HFF-Myc (cell line): ENCODE measurements at regions not wholly inside any gene's neighbourhood (a gene's known extent, or its start where the extent isn't known, plus 50 kb on each side); places are given as distances from the start of the nearest gene placed in this dataset.
"Not testable (repeated sequence)": the region's sequence is repeated elsewhere in the genome, so short reads cannot be mapped to it uniquely, and the experiment has no call there.

Experiments
- DNase-seq: peaks from one replicate; pipeline ENCODE4 v3.0.0-alpha.2; 2011; ENCODE audit warnings: low read depth; ENCODE audit errors: extremely low read depth
- H3K4me3 ChIP-seq: replicated peaks from 2 replicates; pipeline ENCODE4 v1.5.1; 2011; ENCODE audit warnings: low read depth, mild to moderate bottlenecking, control low read depth, low read length
- CTCF ChIP-seq: IDR thresholded peaks from 2 replicates; pipeline ENCODE4 v1.5.1; 2012; ENCODE audit warnings: mild to moderate bottlenecking, low read depth, low read length, control low read depth; ENCODE audit errors: missing control alignments

GRCh38 chr17:53463363-53463762 is 359.4 kb upstream of the KIF2B start:
- no peak for DNase-seq
- no peak overlapping the region for H3K4me3 ChIP-seq
- no peak for TF ChIP-seq CTCF

GRCh38 chr17:53462393-53462811 is 360.3 kb upstream of the KIF2B start:
- no peak for DNase-seq
- no peak for TF ChIP-seq CTCF
- H3K4me3 ChIP-seq: no peak overlapping the region

GRCh38 chr17:53455943-53456342 is 366.8 kb upstream of the KIF2B start:
- H3K4me3 ChIP-seq, DNase-seq: not testable (repeated sequence)

GRCh38 chr17:53454337-53454736 is 368.4 kb upstream of the KIF2B start:
- DNase-seq: no peak
- H3K4me3 ChIP-seq: no peak overlapping the region
- TF ChIP-seq CTCF: no peak

GRCh38 chr17:53449324-53449723 is 373.4 kb upstream of the KIF2B start:
- TF ChIP-seq CTCF: no peak
- no peak overlapping the region for H3K4me3 ChIP-seq
- no peak for DNase-seq

- no peak overlapping the region for H3K4me3 ChIP-seq
- TF ChIP-seq CTCF: no peak
- no peak for DNase-seq
Observed at GRCh38 chr17:53428913-53429312, 393.8 kb upstream of the KIF2B start.

- no peak for DNase-seq
- H3K4me3 ChIP-seq: no peak overlapping the region
- no peak for TF ChIP-seq CTCF
Observed at GRCh38 chr17:53426505-53426904, 396.2 kb upstream of the KIF2B start.
